ENCODE measurements at regions not wholly inside any gene's neighbourhood (a gene's known extent, or its start where the extent isn't known, plus 50 kb on each side); places are given as distances from the start of the nearest gene placed in this dataset.

- no peak for FAIRE-seq
Observed at GRCh38 chr7:136664537-136664936, 203.9 kb upstream of the CHRM2 start.

- no peak for FAIRE-seq
Observed at GRCh38 chr7:136657482-136657921, 210.9 kb upstream of the CHRM2 start.

- no peak for FAIRE-seq
Observed at GRCh38 chr7:136656516-136656915, 211.9 kb upstream of the CHRM2 start.

- FAIRE-seq = no peak
Observed at GRCh38 chr7:136655414-136655813, 213.0 kb upstream of the CHRM2 start.

GRCh38 chr7:136654406-136654805 lies 214.0 kb upstream of the CHRM2 start:
- no peak for FAIRE-seq

- FAIRE-seq = no peak
Observed at GRCh38 chr7:136652635-136653370, 215.6 kb upstream of the CHRM2 start.

GRCh38 chr7:136640977-136641376 lies 227.5 kb upstream of the CHRM2 start:
- no peak for FAIRE-seq

GRCh38 chr7:136637813-136638212 lies 230.6 kb upstream of the CHRM2 start:
- FAIRE-seq = no peak

GRCh38 chr7:136635751-136636150 lies 232.7 kb upstream of the CHRM2 start:
- FAIRE-seq = no peak

GRCh38 chr7:136618818-136619217 lies 249.6 kb upstream of the CHRM2 start:
- FAIRE-seq = no peak

- FAIRE-seq = no peak
Observed at GRCh38 chr7:136617176-136617575, 251.3 kb upstream of the CHRM2 start.

- no peak for FAIRE-seq
Observed at GRCh38 chr7:136605532-136606329, 262.7 kb upstream of the CHRM2 start.

- FAIRE-seq = no peak
Observed at GRCh38 chr7:136601772-136602171, 266.7 kb upstream of the CHRM2 start.

GRCh38 chr7:136600475-136600874 lies 268.0 kb upstream of the CHRM2 start:
- no peak for FAIRE-seq

- FAIRE-seq = no peak
Observed at GRCh38 chr7:136594739-136595144, 273.7 kb upstream of the CHRM2 start.

GRCh38 chr7:136588216-136588615 lies 280.2 kb upstream of the CHRM2 start:
- FAIRE-seq = no peak

GRCh38 chr7:136585954-136586670 lies 282.3 kb upstream of the CHRM2 start:
- no peak for FAIRE-seq

GRCh38 chr7:136566491-136566890 lies 302.0 kb upstream of the CHRM2 start:
- no peak for FAIRE-seq

- FAIRE-seq = no peak
Observed at GRCh38 chr7:136555933-136556332, 312.5 kb upstream of the CHRM2 start.

GRCh38 chr7:136551618-136552017 lies 316.8 kb upstream of the CHRM2 start:
- no peak for FAIRE-seq

GRCh38 chr7:136549756-136550155 lies 318.7 kb upstream of the CHRM2 start:
- FAIRE-seq = no peak

- FAIRE-seq = no peak
Observed at GRCh38 chr7:136533732-136534131, 334.7 kb upstream of the CHRM2 start.

- FAIRE-seq = no peak
Observed at GRCh38 chr7:136530831-136531230, 337.6 kb upstream of the CHRM2 start.

GRCh38 chr7:136528329-136528728 lies 340.1 kb upstream of the CHRM2 start:
- FAIRE-seq = no peak

Data from A204.1 (cell line).